CD14-positive monocyte (primary cell): ENCODE measurements at regions not wholly inside any gene's neighbourhood (a gene's known extent, or its start where the extent isn't known, plus 50 kb on each side); places are given as distances from the start of the nearest gene placed in this dataset.
"Not testable (repeated sequence)": the region's sequence is repeated elsewhere in the genome, so short reads cannot be mapped to it uniquely, and the experiment has no call there.

Experiments used
- DNase-seq, 3 donors: peaks; one replicate each; pipeline ENCODE4 v3.0.0-alpha.2; 2011 to 2022
- H2AFZ ChIP-seq: 2 replicates; pipeline ENCODE4 v1.6.0; 2012; ENCODE audit warnings: mild to moderate bottlenecking, low read depth, low read length, inconsistent platforms; ENCODE audit not compliant: insufficient read depth, poor library complexity, severe bottlenecking
- H3K27ac ChIP-seq, 2 donors: 1 replicate in 1 of 2; 2 replicates in 1 of 2; pipeline ENCODE4 v1.5.1; 2012 to 2013; ENCODE audit warnings: low read length in 2 of 2, control low read depth in 1 of 2, inconsistent platforms in 1 of 2, low read depth in 1 of 2, mild to moderate bottlenecking in 1 of 2
- H3K27me3 ChIP-seq, 2 donors: one replicate each; pipeline versions ENCODE4 v1.6.0 to v1.6.1; 2011 to 2013; ENCODE audit warnings: low read length in 2 of 2; ENCODE audit not compliant: control insufficient read depth in 2 of 2, insufficient read depth in 2 of 2
- H3K36me3 ChIP-seq, 2 donors: replicated peaks in 1 of 2; 1 replicate in 1 of 2; 2 replicates in 1 of 2; pipeline versions ENCODE4 v1.5.1 to v1.6.1; 2012 to 2013; ENCODE audit warnings: low read length in 2 of 2, control low read depth in 1 of 2, inconsistent platforms in 1 of 2, mild to moderate bottlenecking in 1 of 2; ENCODE audit not compliant: insufficient read depth in 2 of 2, control insufficient read depth in 1 of 2
- H3K4me1 ChIP-seq, 2 donors: 1 replicate in 1 of 2; 2 replicates in 1 of 2; pipeline versions ENCODE4 v1.5.1 to v1.6.1; 2012 to 2013; ENCODE audit warnings: low read length in 2 of 2, control low read depth in 1 of 2, inconsistent platforms in 1 of 2, mild to moderate bottlenecking in 1 of 2, moderate library complexity in 1 of 2; ENCODE audit not compliant: insufficient read depth in 2 of 2, control insufficient read depth in 1 of 2
- H3K4me2 ChIP-seq: replicated peaks from 2 replicates; pipeline ENCODE3; 2012; ENCODE audit warnings: low read length, moderate library complexity, mild to moderate bottlenecking; ENCODE audit not compliant: poor library complexity, severe bottlenecking; ENCODE audit errors: extremely low read depth
- H3K4me3 ChIP-seq, 3 experiments: fragments of 200-600 bp in 1 of 3; sonication (generic) in 1 of 3; replicated peaks in 1 of 3; 1 replicate in 2 of 3; 2 replicates in 1 of 3; pipeline ENCODE4 v1.5.1; 2011 to 2013; ENCODE audit warnings: low read length in 3 of 3, mild to moderate bottlenecking in 3 of 3, control low read depth in 2 of 3, low read depth in 2 of 3, inconsistent platforms in 1 of 3, moderate library complexity in 1 of 3
- H3K79me2 ChIP-seq: 2 replicates; pipeline ENCODE4 v1.6.0; 2012; ENCODE audit warnings: mild to moderate bottlenecking, control low read depth, inconsistent platforms, low read length, moderate library complexity; ENCODE audit not compliant: insufficient read depth
- H3K9ac ChIP-seq: 2 replicates; pipeline ENCODE4 v1.6.0; 2017; ENCODE audit warnings: low read length, mild to moderate bottlenecking; ENCODE audit not compliant: insufficient read depth, poor library complexity, severe bottlenecking
- H3K9me3 ChIP-seq, 2 donors: replicated peaks in 1 of 2; 1 replicate in 1 of 2; 2 replicates in 1 of 2; pipeline versions ENCODE4 v1.5.1 to v1.6.1; 2012 to 2013; ENCODE audit warnings: low read length in 2 of 2, control low read depth in 1 of 2; ENCODE audit not compliant: control insufficient read depth in 1 of 2, insufficient read depth in 1 of 2
- H4K20me1 ChIP-seq: 2 replicates; pipeline ENCODE4 v1.6.0; 2012; ENCODE audit warnings: mild to moderate bottlenecking, low read length, control low read depth, moderate library complexity; ENCODE audit not compliant: insufficient read depth
- H3K27ac Mint-ChIP-seq, 7 donors: one replicate each; pipeline ENCODE4 v1.8.0; 2020; ENCODE audit warnings: mild to moderate bottlenecking in 7 of 7, mixed read lengths in 7 of 7, moderate library complexity in 6 of 7, inconsistent platforms in 2 of 7
- H3K27me3 Mint-ChIP-seq, 3 donors: one replicate each; pipeline ENCODE4 v1.8.0; 2021 to 2022; ENCODE audit warnings: low read depth in 3 of 3, mild to moderate bottlenecking in 3 of 3, mixed read lengths in 3 of 3, moderate library complexity in 3 of 3, inconsistent platforms in 1 of 3
- H3K36me3 Mint-ChIP-seq, 2 donors: one replicate each; pipeline ENCODE4 v1.8.0; 2020; ENCODE audit warnings: mixed read lengths in 2 of 2, inconsistent platforms in 1 of 2, mild to moderate bottlenecking in 1 of 2
- H3K4me1 Mint-ChIP-seq: one replicate; pipeline ENCODE4 v1.8.0; 2020; ENCODE audit warnings: mild to moderate bottlenecking, mixed read lengths
- H3K4me3 Mint-ChIP-seq, 2 donors: one replicate each; pipeline ENCODE4 v1.8.0; 2020; ENCODE audit warnings: mild to moderate bottlenecking in 2 of 2, mixed read lengths in 2 of 2, moderate library complexity in 1 of 2
- H3K9me3 Mint-ChIP-seq, 7 donors: one replicate each; pipeline ENCODE4 v1.8.0; 2020 to 2022; ENCODE audit warnings: mixed read lengths in 7 of 7, mild to moderate bottlenecking in 6 of 7, moderate library complexity in 6 of 7, inconsistent platforms in 2 of 7
- WGBS: methylation state at CpG from one replicate; pipeline ENCODE4 v1.1.5; 2013; ENCODE audit warnings: missing lambda C conversion rate; ENCODE audit not compliant: insufficient coverage; 5-methylcytosine and 5-hydroxymethylcytosine counted together
- intact Hi-C, 2 donors: fragments of 100-400 bp; cut with micrococcal nuclease; formaldehyde crosslinking; loops; one replicate each; pipeline versions ENCODE4 v1.15.0 to v1.15.1; 2023

DNA sequence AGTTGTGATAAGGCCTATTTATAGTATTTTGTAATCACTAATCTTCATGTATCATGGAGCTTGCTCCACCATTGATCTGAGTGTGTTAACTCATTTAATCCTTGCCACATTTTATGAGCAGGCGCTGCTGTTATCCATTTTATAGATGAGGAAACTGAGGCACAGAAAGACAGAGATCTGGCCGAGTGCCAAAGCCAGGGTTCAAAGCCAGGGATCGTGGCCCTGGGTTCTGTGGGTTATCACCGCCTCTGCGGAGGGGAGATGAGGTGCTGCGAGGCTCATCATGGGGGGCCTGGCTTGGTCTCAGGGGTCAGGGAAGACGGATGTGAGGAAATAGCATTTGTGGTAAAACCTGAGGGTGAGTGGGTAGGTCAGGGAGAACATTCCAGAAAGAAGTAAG is 193.9 kb downstream of the KLRB1 start:
- H3K4me1 Mint-ChIP-seq, H4K20me1 ChIP-seq, H3K27me3 Mint-ChIP-seq, H3K4me1 ChIP-seq, DNase-seq, H3K4me3 ChIP-seq, H3K9ac ChIP-seq, H3K79me2 ChIP-seq, H3K36me3 Mint-ChIP-seq, H3K27me3 ChIP-seq, H3K4me2 ChIP-seq, H3K36me3 ChIP-seq, intact Hi-C loops, H3K4me3 Mint-ChIP-seq, H3K27ac Mint-ChIP-seq, H3K9me3 ChIP-seq, H3K9me3 Mint-ChIP-seq, H2AFZ ChIP-seq, H3K27ac ChIP-seq: not testable (repeated sequence)
- WGBS, result 70% methylated on average over 6 of the region's 7 CpGs

DNA sequence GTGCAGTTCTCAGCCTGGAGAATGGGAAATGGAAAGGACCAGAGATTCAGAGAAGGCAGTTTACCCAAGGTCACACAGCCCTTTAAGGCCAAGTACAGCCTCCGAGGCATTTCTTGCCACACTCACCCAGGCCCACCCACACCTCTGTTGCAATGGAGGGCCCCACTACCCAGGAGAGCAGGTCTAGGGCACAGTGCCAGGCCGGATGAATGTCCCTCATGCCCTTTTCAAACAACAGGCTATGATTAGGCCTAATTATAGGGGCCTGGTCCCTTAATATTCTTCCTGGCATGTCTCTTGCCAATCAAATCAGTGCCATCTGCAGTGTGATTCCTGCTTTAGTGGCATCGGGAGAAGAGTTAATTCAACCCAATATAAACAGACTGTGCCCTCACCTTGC is 195.3 kb downstream of the KLRB1 start:
- H3K27ac ChIP-seq, result not testable (repeated sequence)
- 69% methylated on average over 2 of the region's 3 CpGs for WGBS

DNA sequence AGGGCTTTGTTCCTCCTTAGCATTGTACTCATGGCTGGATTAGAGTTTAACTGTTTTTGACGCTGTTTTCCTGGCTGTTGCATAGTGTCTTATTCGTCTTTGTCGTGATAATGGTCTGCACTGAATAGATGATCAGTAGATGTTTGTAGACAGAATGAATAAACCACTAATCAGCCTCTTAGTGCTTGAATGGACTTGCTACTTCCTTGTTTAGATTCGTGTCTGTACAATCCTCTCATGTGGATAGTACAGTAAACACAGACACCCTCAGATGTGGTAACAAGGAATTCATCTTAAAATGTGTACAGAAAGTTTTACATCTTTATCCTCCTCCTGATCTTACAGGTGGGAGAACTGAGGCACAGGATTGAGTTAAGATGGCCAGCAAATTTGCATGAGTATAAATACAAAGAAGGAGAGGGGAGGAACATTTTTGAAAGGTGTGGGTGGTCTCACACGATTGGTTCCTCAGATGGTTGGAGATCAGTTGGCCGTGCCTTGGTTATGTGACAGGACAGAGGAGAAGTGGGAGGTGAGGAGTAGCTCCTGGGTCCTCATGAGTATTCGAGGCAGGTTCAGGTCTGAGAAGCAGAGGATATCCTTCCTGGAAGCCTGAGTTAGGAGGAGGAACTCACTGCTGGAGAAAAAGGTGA is 196.0 kb downstream of the KLRB1 start:
- H3K79me2 ChIP-seq, H4K20me1 ChIP-seq, H3K4me1 Mint-ChIP-seq, H3K4me1 ChIP-seq, H3K27me3 Mint-ChIP-seq, H3K4me3 ChIP-seq, H3K9me3 ChIP-seq, H2AFZ ChIP-seq, H3K27me3 ChIP-seq, H3K4me3 Mint-ChIP-seq, H3K27ac ChIP-seq, DNase-seq, H3K9ac ChIP-seq, H3K4me2 ChIP-seq, H3K9me3 Mint-ChIP-seq, H3K36me3 Mint-ChIP-seq, H3K36me3 ChIP-seq, H3K27ac Mint-ChIP-seq, intact Hi-C loops: not testable (repeated sequence)
- WGBS, result 72% methylated on average over 3 of the region's 7 CpGs

More for the DNA sequence above, 195.3 kb downstream of the KLRB1 start:
- H4K20me1 ChIP-seq, H3K4me2 ChIP-seq, H3K36me3 Mint-ChIP-seq, H2AFZ ChIP-seq, H3K4me3 ChIP-seq, H3K4me1 Mint-ChIP-seq, H3K27me3 ChIP-seq, H3K4me1 ChIP-seq, H3K27ac Mint-ChIP-seq, H3K9me3 ChIP-seq, H3K9ac ChIP-seq, intact Hi-C loops, H3K79me2 ChIP-seq, DNase-seq, H3K9me3 Mint-ChIP-seq, H3K36me3 ChIP-seq, H3K27me3 Mint-ChIP-seq, H3K4me3 Mint-ChIP-seq: not testable (repeated sequence)

DNA sequence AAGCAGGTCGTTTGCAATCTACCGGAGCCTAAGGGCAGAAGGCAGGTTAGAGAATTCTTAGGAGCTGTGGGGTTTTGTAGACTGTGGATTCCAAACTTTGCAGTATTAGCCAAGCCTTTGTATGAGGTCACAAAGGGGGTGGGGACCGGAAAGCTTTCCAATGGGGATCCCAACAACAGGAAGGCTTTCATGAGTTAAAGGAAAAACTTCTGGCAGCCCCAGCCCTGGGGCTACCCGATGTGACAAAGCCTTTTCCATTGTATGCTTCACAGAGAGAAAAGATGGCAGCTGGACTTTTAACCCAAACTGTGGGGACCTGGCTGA is 199.2 kb upstream of the PZP start:
- H3K4me2 ChIP-seq, H3K9ac ChIP-seq, H3K4me3 ChIP-seq, intact Hi-C loops, H3K36me3 ChIP-seq, H3K4me1 Mint-ChIP-seq, H3K9me3 Mint-ChIP-seq, DNase-seq, H3K4me1 ChIP-seq, H3K27me3 ChIP-seq, H3K27me3 Mint-ChIP-seq, H3K36me3 Mint-ChIP-seq, H3K27ac ChIP-seq, H3K4me3 Mint-ChIP-seq, H3K79me2 ChIP-seq, H4K20me1 ChIP-seq, H2AFZ ChIP-seq: not testable (repeated sequence)
- peaks cover 0 to 11% of the 10 kb centered on the region in 2 donors for H3K9me3 ChIP-seq
- 91% methylated on average over 3 of the region's 4 CpGs for WGBS
- peak overlapping the region in 1 of 7 donors; percentile 61 for H3K27ac Mint-ChIP-seq
